ENCODE measurements at regions not wholly inside any gene's neighbourhood (a gene's known extent, or its start where the extent isn't known, plus 50 kb on each side); places are given as distances from the start of the nearest gene placed in this dataset.
A peak's percentile ranks its signal among the peaks of the same experiment; 100 is the strongest.

DNA sequence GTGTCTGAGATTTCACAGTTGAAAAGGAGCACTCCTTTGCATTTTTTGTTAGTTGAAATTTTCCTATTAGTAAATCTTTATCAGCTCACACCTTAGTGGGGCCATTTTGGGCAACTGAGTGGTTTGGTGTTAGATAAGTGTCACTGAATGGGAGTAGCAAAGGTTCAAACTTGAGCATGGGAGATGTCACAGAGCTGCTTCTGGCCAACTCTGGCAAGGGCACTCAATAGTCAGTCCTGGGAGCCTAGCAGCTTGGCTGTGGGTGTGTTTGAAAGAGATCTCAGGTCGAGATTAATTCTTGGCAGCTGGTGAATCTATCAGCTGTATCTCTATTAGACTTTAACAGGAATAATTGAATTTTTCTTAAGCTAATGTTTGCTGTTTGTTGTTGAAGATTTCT is 579.3 kb downstream of the EDEM1 start:
- H3K4me2 ChIP-seq (ENCODE audit: insufficient read depth, low read length) = peak overlapping the region; percentile 14; the same call in 1 of the 2 replicates
- no TSS peak for BruUV-seq (replicated peaks)
- TF ChIP-seq PTRF (tag; IDR thresholded peaks at IDR 0.05) (no peak), POLR3G (IDR thresholded peaks at IDR 0.05; ENCODE audit: extremely low read depth, insufficient read length, insufficient replicate concordance) (no peak), RCOR1 (IDR thresholded peaks at IDR 0.05; ENCODE audit: borderline replicate concordance in 1 of 2, low read depth in 2 of 2, low read length in 2 of 2) (peak; percentile 29 to 68; a peak in 1 of 4 replicates), DACH1 (IDR thresholded peaks at IDR 0.05; ENCODE audit: partially characterized antibody) (peak; percentile 65), POLR2AphosphoS5 (IDR thresholded peaks at IDR 0.05; ENCODE audit: control insufficient read depth, insufficient read depth, low read depth, low read length) (peak; percentile 56; the same call in 1 of the 2 replicates), CBFA2T2 (conservative IDR thresholded peaks at IDR 0.05) (peak; percentile 69), RFX7 (CRISPR knock-in tag; IDR thresholded peaks at IDR 0.05) (no peak), KDM5B (IDR thresholded peaks at IDR 0.05; ENCODE audit: insufficient replicate concordance, low read depth, low read length) (no peak), FOXJ2 (tag; IDR thresholded peaks at IDR 0.05) (0 out of 2 replicates have a peak, but pooled peaks have one; percentile 4), HOXB6 (CRISPR knock-in tag; IDR thresholded peaks at IDR 0.05; ENCODE audit: borderline replicate concordance) (no peak), CHD4 (IDR thresholded peaks at IDR 0.05; ENCODE audit: insufficient read depth, insufficient replicate concordance, low read depth, low read length, poor library complexity, severe bottlenecking) (peak; percentile 65), CREM (IDR thresholded peaks at IDR 0.05; ENCODE audit: low read depth) (peak; percentile 67), JUND (IDR thresholded peaks at IDR 0.05; ENCODE audit: borderline replicate concordance, low read depth, low read length) (peak; percentile 70; the same call in 1 of the 2 replicates), JUND (tag; IDR thresholded peaks at IDR 0.05; ENCODE audit: borderline replicate concordance, low read depth, low read length) (no peak; the same call in 2 of the 3 replicates), CBFA2T3 (IDR thresholded peaks at IDR 0.05) (peak; percentile 74)
- TF ChIP-seq, protein P1, sequence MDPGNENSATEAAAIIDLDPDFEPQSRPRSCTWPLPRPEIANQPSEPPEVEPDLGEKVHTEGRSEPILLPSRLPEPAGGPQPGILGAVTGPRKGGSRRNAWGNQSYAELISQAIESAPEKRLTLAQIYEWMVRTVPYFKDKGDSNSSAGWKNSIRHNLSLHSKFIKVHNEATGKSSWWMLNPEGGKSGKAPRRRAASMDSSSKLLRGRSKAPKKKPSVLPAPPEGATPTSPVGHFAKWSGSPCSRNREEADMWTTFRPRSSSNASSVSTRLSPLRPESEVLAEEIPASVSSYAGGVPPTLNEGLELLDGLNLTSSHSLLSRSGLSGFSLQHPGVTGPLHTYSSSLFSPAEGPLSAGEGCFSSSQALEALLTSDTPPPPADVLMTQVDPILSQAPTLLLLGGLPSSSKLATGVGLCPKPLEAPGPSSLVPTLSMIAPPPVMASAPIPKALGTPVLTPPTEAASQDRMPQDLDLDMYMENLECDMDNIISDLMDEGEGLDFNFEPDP (CRISPR knock-in tag; IDR thresholded peaks at IDR 0.05) = no peak
- TF ChIP-seq, protein P2, sequence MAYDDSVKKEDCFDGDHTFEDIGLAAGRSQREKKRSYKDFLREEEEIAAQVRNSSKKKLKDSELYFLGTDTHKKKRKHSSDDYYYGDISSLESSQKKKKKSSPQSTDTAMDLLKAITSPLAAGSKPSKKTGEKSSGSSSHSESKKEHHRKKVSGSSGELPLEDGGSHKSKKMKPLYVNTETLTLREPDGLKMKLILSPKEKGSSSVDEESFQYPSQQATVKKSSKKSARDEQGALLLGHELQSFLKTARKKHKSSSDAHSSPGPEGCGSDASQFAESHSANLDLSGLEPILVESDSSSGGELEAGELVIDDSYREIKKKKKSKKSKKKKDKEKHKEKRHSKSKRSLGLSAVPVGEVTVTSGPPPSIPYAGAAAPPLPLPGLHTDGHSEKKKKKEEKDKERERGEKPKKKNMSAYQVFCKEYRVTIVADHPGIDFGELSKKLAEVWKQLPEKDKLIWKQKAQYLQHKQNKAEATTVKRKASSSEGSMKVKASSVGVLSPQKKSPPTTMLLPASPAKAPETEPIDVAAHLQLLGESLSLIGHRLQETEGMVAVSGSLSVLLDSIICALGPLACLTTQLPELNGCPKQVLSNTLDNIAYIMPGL (CRISPR knock-in tag; IDR thresholded peaks at IDR 0.05) = no peak
- TF ChIP-seq, protein P3, sequence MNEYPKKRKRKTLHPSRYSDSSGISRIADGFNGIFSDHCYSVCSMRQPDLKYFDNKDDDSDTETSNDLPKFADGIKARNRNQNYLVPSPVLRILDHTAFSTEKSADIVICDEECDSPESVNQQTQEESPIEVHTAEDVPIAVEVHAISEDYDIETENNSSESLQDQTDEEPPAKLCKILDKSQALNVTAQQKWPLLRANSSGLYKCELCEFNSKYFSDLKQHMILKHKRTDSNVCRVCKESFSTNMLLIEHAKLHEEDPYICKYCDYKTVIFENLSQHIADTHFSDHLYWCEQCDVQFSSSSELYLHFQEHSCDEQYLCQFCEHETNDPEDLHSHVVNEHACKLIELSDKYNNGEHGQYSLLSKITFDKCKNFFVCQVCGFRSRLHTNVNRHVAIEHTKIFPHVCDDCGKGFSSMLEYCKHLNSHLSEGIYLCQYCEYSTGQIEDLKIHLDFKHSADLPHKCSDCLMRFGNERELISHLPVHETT (CRISPR knock-in tag; conservative IDR thresholded peaks at IDR 0.05 in 1 of 2, IDR thresholded peaks at IDR 0.05 in 1 of 2) = 0 out of 4 replicates have a peak, but pooled peaks of 1 of the 2 experiments have one; percentile 23

More for the DNA sequence above, 579.3 kb downstream of the EDEM1 start:
- Histone ChIP-seq H3K4me3 (no peak overlapping the region), H3K27ac (ENCODE audit: extremely low read depth, low read depth, low read length) (peak overlapping the region; percentile 34; the same call in 2 of the 3 replicates), H3K9me1 (ENCODE audit: control insufficient read depth, insufficient read depth, low read length) (no peaks in the 10 kb centered on the region), H3K27me3 (ENCODE audit: control insufficient read depth in 2 of 2, insufficient read depth in 2 of 2, low read length in 2 of 2) (no peaks in the 10 kb centered on the region), H3K4me1 (replicated peaks in 1 of 2; ENCODE audit: control insufficient read depth in 2 of 2, insufficient read depth in 2 of 2, low read length in 2 of 2) (peaks cover 9 to 34% of the 10 kb centered on the region in 2 experiments), H3K36me3 (ENCODE audit: control insufficient read depth, insufficient read depth, low read length) (no peaks in the 10 kb centered on the region), H2AFZ (ENCODE audit: low read depth, low read length) (no peak overlapping the region), H3K9me3 (replicated peaks; ENCODE audit: control insufficient read depth, insufficient read depth, low read depth, low read length) (no peaks in the 10 kb centered on the region), H3K9ac (ENCODE audit: insufficient read depth in 1 of 2, low read depth in 2 of 2, low read length in 2 of 2) (peak overlapping the region in 1 of 2 experiments; percentile 23; a peak in 1 of 4 replicates), H3K79me2 (ENCODE audit: control insufficient read depth, insufficient read depth, low read length) (no peaks in the 10 kb centered on the region), H4K20me1 (replicated peaks; ENCODE audit: control insufficient read depth, insufficient read depth, low read length) (no peaks in the 10 kb centered on the region)
- FAIRE-seq = peak; percentile 74
- ChIA-PET POLR2A (interaction anchor here (1.3 to 1.7 kb wide), 3 partner anchors 10 to 338 kb away, joined by 4 to 5 read pairs (median 5); no protein-coding TSS in a partner anchor), CTCF (ENCODE audit: low intra/inter-chr PET ratio) (no interaction called here)
- DNase-seq (ENCODE audit: extremely low read depth in 1 of 4, low spot score in 3 of 4) = peak; percentile 42 to 76 (median 50)
- peak; percentile 79 for ATAC-seq
- intact Hi-C loops (cut with micrococcal nuclease) (loop anchor here (1.0 to 10.0 kb wide), 2 partner anchors 341 to 748 kb away; no protein-coding TSS in a partner anchor), in situ Hi-C loops (cut with MboI) (no loop called here)
- WGBS (ENCODE audit: insufficient coverage, low coverage, missing lambda C conversion rate) = 0% methylated on average over 1 of the region's 1 CpG
